Heart left ventricle (tissue), 13 donors: ENCODE measurements at regions not wholly inside any gene's neighbourhood (a gene's known extent, or its start where the extent isn't known, plus 50 kb on each side); places are given as distances from the start of the nearest gene placed in this dataset.

Experiments used
- CTCF ChIP-seq, 12 donors: fragments of 200-600 bp; sonication (generic) in 4 of 12; IDR thresholded peaks; one replicate each; pipeline versions ENCODE4 v1.5.0 to v1.8.0; 2018 to 2022; ENCODE audit warnings: antibody characterized with exemption in 12 of 12, mild to moderate bottlenecking in 5 of 12
- POLR2A ChIP-seq, 2 donors: fragments of 450-650 bp; IDR thresholded peaks; one replicate each; pipeline ENCODE4 v1.6.1; 2017; ENCODE audit warnings: antibody characterized with exemption in 2 of 2, mild to moderate bottlenecking in 2 of 2, moderate library complexity in 2 of 2
- donor health status: ischemic (EF 13 %, LVEDD 7.1; RV severe dilation, severe dysfunction).
- donor health status: DM: no; HTN: yes; CAD: no.
- donor health status: DM: no; HTN: no; CAD: no.
- donor health status: ischemic (EF 25% LVEDD 6.9; RV normal size, moderate dysfunction).
- donor health status: ischemic (EF 25% LVEDD 5.7; RV mildly dilated, moderate dysfunction).
- donor health status: ischemic (EF 35%, LVEDD 5.7; RV mildly dilated, moderate dysfunction).
- donor health status: nonischemic (EF 11% LVEDD 7.7; RV severe dilation, severe dysfunction).
- donor health status: DM: yes; HTN: yes; CAD: no.
- donor health status: PGD.
- donor health status: ischemic (EF 29% LVEDD 5.4; RV normal size, mild dysfunction).
- donor health status: nonischemic (EF 23%, LVEDD 6.1; RV moderate dilation, normal function).

- TF ChIP-seq CTCF (IDR thresholded peaks at IDR 0.05) (no peak), POLR2A (IDR thresholded peaks at IDR 0.05) (no peak)
These were observed 203.0 kb upstream of the MINDY3 start for GRCh38 chr10:16063350-16063749.
